Nephron (organoid): ENCODE measurements at regions not wholly inside any gene's neighbourhood (a gene's known extent, or its start where the extent isn't known, plus 50 kb on each side); places are given as distances from the start of the nearest gene placed in this dataset.

Source experiments
- H3K27ac Mint-ChIP-seq, 3 experiments: 2 replicates each; pipeline ENCODE4 v1.8.0; 2020; ENCODE audit warnings: mixed read lengths in 3 of 3, mild to moderate bottlenecking in 2 of 3, moderate library complexity in 1 of 3
- H3K27me3 Mint-ChIP-seq: 2 replicates; pipeline ENCODE4 v1.8.0; 2021; ENCODE audit warnings: low read depth, mild to moderate bottlenecking, moderate library complexity, mixed read lengths
- H3K36me3 Mint-ChIP-seq: 2 replicates; pipeline ENCODE4 v1.8.0; 2020; ENCODE audit warnings: low read depth, mixed read lengths
- H3K4me1 Mint-ChIP-seq: 2 replicates; pipeline ENCODE4 v1.8.0; 2020; ENCODE audit warnings: mixed read lengths
- H3K4me3 Mint-ChIP-seq, 3 experiments: 2 replicates each; pipeline ENCODE4 v1.8.0; 2020; ENCODE audit warnings: mild to moderate bottlenecking in 3 of 3, mixed read lengths in 3 of 3, moderate library complexity in 2 of 3
- H3K9me3 Mint-ChIP-seq: 2 replicates; pipeline ENCODE4 v1.8.0; 2020; ENCODE audit warnings: mixed read lengths
- CTCF ChIP-seq, 3 experiments: fragments of 200-600 bp; sonication (generic); IDR thresholded peaks; one replicate each; pipeline ENCODE4 v1.5.0; 2021; ENCODE audit warnings: antibody characterized with exemption in 3 of 3; ENCODE audit not compliant: unreplicated experiment in 3 of 3

GRCh38 chr1:189606795-189607476 lies 870.7 kb downstream of the BRINP3 start:
- Mint-ChIP-seq H3K4me1 (no peaks in the 10 kb centered on the region), H3K9me3 (no peaks in the 10 kb centered on the region), H3K27ac (no peak overlapping the region), H3K27me3 (no peaks in the 10 kb centered on the region), H3K36me3 (no peaks in the 10 kb centered on the region), H3K4me3 (no peak overlapping the region)
- TF ChIP-seq CTCF (IDR thresholded peaks at IDR 0.05; ENCODE audit: unreplicated experiment in 3 of 3): no peak

GRCh38 chr1:189607477-189608096 lies 870.1 kb downstream of the BRINP3 start:
- no peak for TF ChIP-seq CTCF (IDR thresholded peaks at IDR 0.05; ENCODE audit: unreplicated experiment in 3 of 3)
- H3K36me3 Mint-ChIP-seq: no peaks in the 10 kb centered on the region
- H3K27me3 Mint-ChIP-seq: no peaks in the 10 kb centered on the region
- no peaks in the 10 kb centered on the region for H3K4me1 Mint-ChIP-seq
- no peak overlapping the region for H3K27ac Mint-ChIP-seq
- H3K9me3 Mint-ChIP-seq: no peaks in the 10 kb centered on the region
- H3K4me3 Mint-ChIP-seq: no peak overlapping the region

- TF ChIP-seq CTCF (IDR thresholded peaks at IDR 0.05; ENCODE audit: unreplicated experiment in 3 of 3): no peak
- no peaks in the 10 kb centered on the region for H3K27me3 Mint-ChIP-seq
- H3K36me3 Mint-ChIP-seq: no peaks in the 10 kb centered on the region
- no peaks in the 10 kb centered on the region for H3K9me3 Mint-ChIP-seq
- no peak overlapping the region for H3K27ac Mint-ChIP-seq
- H3K4me3 Mint-ChIP-seq: no peak overlapping the region
- H3K4me1 Mint-ChIP-seq: no peaks in the 10 kb centered on the region
Measured at GRCh38 chr1:189609167-189609566, 868.5 kb downstream of the BRINP3 start.

GRCh38 chr1:189616893-189617292 lies 860.8 kb downstream of the BRINP3 start:
- Mint-ChIP-seq H3K27me3 (no peaks in the 10 kb centered on the region), H3K4me1 (no peaks in the 10 kb centered on the region), H3K4me3 (no peak overlapping the region), H3K36me3 (no peaks in the 10 kb centered on the region), H3K9me3 (no peaks in the 10 kb centered on the region), H3K27ac (no peak overlapping the region)
- TF ChIP-seq CTCF (IDR thresholded peaks at IDR 0.05; ENCODE audit: unreplicated experiment in 3 of 3): no peak

- H3K27ac Mint-ChIP-seq: no peak overlapping the region
- H3K36me3 Mint-ChIP-seq: no peaks in the 10 kb centered on the region
- no peak overlapping the region for H3K4me3 Mint-ChIP-seq
- H3K4me1 Mint-ChIP-seq: no peaks in the 10 kb centered on the region
- TF ChIP-seq CTCF (IDR thresholded peaks at IDR 0.05; ENCODE audit: unreplicated experiment in 3 of 3): no peak
- no peaks in the 10 kb centered on the region for H3K27me3 Mint-ChIP-seq
- no peaks in the 10 kb centered on the region for H3K9me3 Mint-ChIP-seq
Measured at GRCh38 chr1:189619682-189620332, 857.9 kb downstream of the BRINP3 start.
